HG03103 (cell line): ENCODE measurements at regions not wholly inside any gene's neighbourhood (a gene's known extent, or its start where the extent isn't known, plus 50 kb on each side); places are given as distances from the start of the nearest gene placed in this dataset.
"Not testable (repeated sequence)": the region's sequence is repeated elsewhere in the genome, so short reads cannot be mapped to it uniquely, and the experiment has no call there.

Experiments used
- ATAC-seq: cut with Tn5 transposase; IDR thresholded peaks from one replicate; pipeline ENCODE4 v1.9.1; 2021; ENCODE audit warnings: low read depth; ENCODE audit not compliant: unreplicated experiment

GRCh38 chr15:98308117-98308516, 340.2 kb upstream of the IGF1R start:
- ATAC-seq, result no peak

GRCh38 chr15:98311566-98312188, 336.7 kb upstream of the IGF1R start:
- ATAC-seq, result peak; percentile 73

DNA sequence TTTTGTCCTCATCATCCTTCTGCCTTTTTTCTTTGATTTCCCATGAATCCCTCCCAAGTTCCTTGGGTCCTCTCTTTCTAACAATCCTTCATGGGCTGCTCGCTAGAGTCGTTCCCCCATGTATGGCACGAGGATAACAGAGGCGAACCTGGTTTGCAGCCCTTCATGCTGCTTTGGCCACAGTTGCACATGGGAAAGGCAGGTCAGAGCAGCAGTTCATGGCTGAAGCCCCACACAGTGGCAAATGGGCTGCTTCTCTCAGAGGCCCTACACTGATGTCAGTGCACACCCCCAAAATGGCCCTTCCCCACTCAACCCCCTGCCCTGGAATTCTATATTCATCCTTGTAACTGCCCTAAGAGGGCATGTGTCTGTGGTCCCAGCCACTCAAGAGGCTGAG, 335.4 kb upstream of the IGF1R start:
- no peak for ATAC-seq

DNA sequence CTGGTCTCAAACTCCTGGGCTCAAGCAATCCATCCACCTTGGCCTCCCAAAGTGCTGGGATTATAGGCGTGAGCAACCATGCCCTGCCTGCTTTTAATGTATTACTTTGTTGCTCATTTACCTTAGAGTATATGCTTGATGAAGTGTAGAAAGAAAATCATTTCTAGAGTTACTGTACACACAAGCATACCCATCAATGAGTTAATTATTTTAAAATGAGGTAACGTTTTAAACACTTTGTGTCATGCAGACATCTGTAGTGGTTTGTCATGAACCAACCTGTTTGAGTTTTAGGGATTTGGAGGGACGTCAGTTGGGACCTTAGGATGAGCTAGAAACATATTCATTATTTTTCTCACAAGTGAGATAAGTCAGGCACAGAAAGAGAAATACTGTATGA, 332.4 kb upstream of the IGF1R start:
- ATAC-seq, result no peak

- no peak for ATAC-seq
Observed at GRCh38 chr15:98321896-98322295, 326.4 kb upstream of the IGF1R start.

DNA sequence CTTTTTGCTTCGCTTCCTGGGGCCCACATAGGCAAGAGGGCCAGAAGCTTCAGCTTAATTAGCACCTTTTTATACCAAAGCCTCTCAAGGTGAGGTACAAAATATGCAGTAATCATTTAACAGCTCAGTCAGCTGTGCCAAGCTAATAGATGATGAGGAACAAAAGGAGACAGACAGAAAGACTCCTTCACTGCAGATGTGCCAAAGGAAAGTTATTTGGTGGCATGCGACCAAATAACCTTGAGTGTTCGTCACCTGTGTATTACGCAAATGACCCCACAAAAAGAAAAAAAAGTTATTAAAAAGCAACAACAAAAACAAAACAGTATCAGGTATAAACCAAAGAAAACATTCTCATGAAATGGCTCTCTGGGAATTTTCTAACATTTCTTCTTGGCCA, 325.8 kb upstream of the IGF1R start:
- ATAC-seq, result no peak

GRCh38 chr15:98324341-98324970, 323.9 kb upstream of the IGF1R start:
- no peak for ATAC-seq

DNA sequence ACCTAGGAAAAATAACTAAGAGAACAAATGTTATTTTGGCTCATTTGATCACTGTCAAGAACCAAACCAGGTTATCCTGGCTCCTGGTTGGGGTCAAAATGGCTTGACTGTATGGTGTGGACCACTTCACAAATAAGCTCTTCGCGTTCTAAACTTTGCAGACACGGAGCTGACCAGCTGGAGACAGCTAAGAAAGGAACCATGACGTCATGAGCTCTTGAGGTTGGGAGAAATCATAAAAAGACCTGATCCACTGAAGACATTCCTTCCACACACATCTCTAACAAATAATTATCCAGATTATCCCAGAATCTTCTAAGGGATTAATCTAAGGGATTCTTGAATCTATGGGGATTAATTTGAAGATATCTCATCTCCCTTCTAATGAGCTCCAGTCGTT, 321.5 kb upstream of the IGF1R start:
- no peak for ATAC-seq

GRCh38 chr15:98330258-98330657, 318.1 kb upstream of the IGF1R start:
- ATAC-seq, result no peak

- ATAC-seq, result no peak
Observed at GRCh38 chr15:98330692-98331435, 317.5 kb upstream of the IGF1R start.

GRCh38 chr15:98331676-98332075, 316.7 kb upstream of the IGF1R start:
- no peak for ATAC-seq

GRCh38 chr15:98333251-98333650, 315.1 kb upstream of the IGF1R start:
- ATAC-seq, result no peak

DNA sequence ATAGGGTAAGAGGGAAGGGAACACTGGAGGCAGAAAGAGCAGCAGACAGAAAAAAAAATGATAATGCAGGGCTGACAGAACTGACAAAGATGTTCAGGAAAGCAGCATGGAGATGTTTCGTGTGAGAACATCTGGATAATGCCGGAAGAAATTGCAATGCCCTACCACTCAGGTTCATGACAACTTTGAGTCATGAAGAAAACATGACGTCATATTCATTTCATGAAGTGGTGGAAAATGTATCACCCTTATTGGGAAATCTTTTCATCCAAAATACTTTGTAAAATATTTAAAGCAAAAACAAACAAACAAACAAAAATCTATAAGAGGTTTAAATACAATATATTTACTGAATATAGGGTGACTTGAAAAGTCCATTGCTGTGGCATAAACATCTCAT, 305.4 kb upstream of the IGF1R start:
- no peak for ATAC-seq

DNA sequence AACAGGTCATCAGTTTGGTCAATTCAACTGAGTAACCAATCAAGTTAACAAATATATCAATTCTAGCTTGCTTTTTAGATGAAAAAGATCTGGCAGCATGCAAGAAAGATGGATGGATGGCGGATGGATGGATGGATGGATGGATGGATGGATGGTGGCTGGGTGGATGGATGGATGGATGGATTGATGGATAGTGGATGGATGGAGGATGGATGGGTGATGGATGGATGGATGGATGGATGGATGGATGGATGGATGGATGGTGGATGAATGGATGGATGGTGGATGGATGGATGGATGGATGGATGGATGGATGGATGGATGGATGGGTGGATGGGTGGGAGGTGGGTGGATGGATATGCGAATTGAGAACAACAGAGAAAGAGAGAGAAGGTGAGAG, 303.7 kb upstream of the IGF1R start:
- ATAC-seq, result no peak

- ATAC-seq, result no peak
Observed at GRCh38 chr15:98347001-98347400, 301.3 kb upstream of the IGF1R start.

GRCh38 chr15:98347866-98348265, 300.5 kb upstream of the IGF1R start:
- ATAC-seq, result no peak

- no peak for ATAC-seq
Observed at GRCh38 chr15:98350276-98350675, 298.1 kb upstream of the IGF1R start.

DNA sequence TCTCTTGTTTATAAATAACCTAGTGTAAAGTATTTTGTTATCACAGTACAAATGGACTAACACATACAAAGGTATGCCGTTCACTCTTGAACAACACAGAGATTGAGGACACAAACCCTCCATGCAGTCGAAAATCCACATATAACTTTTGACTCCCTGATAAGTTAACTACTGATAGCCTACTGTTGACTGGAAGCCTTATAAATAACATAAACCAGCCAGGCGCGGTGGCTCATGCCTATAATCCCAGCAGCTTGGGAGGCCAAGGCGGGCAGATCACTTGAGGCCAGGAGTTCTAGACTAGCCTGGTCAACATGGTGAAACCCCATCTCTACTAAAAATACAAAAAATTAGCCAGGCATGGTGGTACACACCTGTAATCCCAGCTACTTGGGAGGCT, 290.1 kb upstream of the IGF1R start:
- not testable (repeated sequence) for ATAC-seq

GRCh38 chr15:98358971-98359370, 289.4 kb upstream of the IGF1R start:
- no peak for ATAC-seq

DNA sequence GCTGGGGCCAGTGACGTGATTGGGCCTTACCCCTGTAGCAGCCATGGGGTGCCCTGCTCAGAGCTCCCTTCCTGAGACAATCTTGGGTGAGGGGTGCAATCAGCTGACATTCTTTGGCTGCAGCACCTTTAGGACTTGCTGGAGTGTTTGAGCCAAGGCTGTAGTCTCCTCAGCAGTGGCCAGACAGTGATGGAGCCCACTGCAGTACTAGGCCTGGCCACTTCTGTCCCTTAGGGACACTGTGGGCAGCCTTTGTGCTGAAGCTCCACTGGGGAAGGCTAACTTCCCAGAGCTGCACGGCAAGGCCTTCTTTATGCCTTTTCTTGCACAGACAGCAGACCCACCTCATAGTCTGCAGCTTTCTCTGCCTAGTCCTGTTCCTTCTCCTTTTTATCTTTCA, 284.9 kb upstream of the IGF1R start:
- no peak for ATAC-seq

DNA sequence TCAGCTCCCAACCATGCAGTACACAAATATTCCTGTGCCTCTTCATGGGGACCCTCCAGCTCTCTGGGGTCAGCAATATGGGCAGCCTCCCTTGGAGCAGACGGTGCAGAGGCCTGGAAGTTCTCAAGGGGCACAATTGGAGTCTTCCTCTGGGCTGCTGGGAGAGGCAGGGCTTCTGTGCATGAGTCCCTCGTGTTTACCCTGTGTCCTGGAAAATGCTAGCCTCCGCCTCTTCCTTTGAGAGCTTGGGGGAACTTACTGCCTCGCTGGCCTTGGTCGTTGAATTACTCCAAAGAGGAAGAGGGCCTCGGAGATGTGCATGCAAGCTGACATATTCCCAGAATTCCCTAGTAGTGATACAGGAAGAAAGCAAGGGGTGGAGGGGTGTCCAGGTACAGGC, 284.4 kb upstream of the IGF1R start:
- no peak for ATAC-seq
